Vagina (tissue), 2 donors: ENCODE measurements at regions not wholly inside any gene's neighbourhood (a gene's known extent, or its start where the extent isn't known, plus 50 kb on each side); places are given as distances from the start of the nearest gene placed in this dataset.
"Not testable (repeated sequence)": the region's sequence is repeated elsewhere in the genome, so short reads cannot be mapped to it uniquely, and the experiment has no call there.

Experiments used
- DNase-seq, 2 donors: peaks; one replicate each; pipeline ENCODE4 v3.0.0-alpha.2; 2017; ENCODE audit errors: extremely low spot score in 2 of 2
- H3K27ac ChIP-seq: fragments of 200-600 bp; sonication (generic); one replicate; pipeline ENCODE4 v1.5.1; 2019
- H3K27me3 ChIP-seq: fragments of 200-600 bp; sonication (generic); one replicate; pipeline ENCODE4 v1.5.1; 2019
- H3K36me3 ChIP-seq, 2 donors: fragments of 200-600 bp; sonication (generic); one replicate each; pipeline ENCODE4 v1.5.1; 2017 to 2019
- H3K4me1 ChIP-seq: fragments of 200-600 bp; sonication (generic); one replicate; pipeline ENCODE4 v1.5.1; 2019
- H3K4me3 ChIP-seq, 2 donors: fragments of 200-600 bp; sonication (generic); 1 replicate in 1 of 2; 2 replicates in 1 of 2; pipeline ENCODE4 v1.5.1; 2016 to 2019
- H3K9me3 ChIP-seq: fragments of 200-600 bp; sonication (generic); one replicate; pipeline ENCODE4 v1.5.1; 2019
- intact Hi-C: fragments of 100-400 bp; cut with DNase I; formaldehyde crosslinking; loops from one replicate; pipeline ENCODE4 v1.15.1; 2023

- DNase-seq, intact Hi-C loops, H3K27ac ChIP-seq, H3K4me3 ChIP-seq, H3K4me1 ChIP-seq, H3K36me3 ChIP-seq, H3K9me3 ChIP-seq, H3K27me3 ChIP-seq: not testable (repeated sequence)
These were observed 197.6 kb upstream of the PRKX start for GRCh38 chrX:3911012-3911411.

- H3K27ac ChIP-seq, intact Hi-C loops, H3K27me3 ChIP-seq, DNase-seq, H3K36me3 ChIP-seq, H3K9me3 ChIP-seq, H3K4me3 ChIP-seq, H3K4me1 ChIP-seq: not testable (repeated sequence)
These were observed 197.2 kb upstream of the PRKX start for GRCh38 chrX:3910611-3911010.

- H3K36me3 ChIP-seq, H3K9me3 ChIP-seq, H3K4me3 ChIP-seq, DNase-seq, H3K27me3 ChIP-seq, H3K27ac ChIP-seq, intact Hi-C loops, H3K4me1 ChIP-seq: not testable (repeated sequence)
These were observed 192.2 kb upstream of the PRKX start for GRCh38 chrX:3905522-3906258.

GRCh38 chrX:3902222-3902621 lies 188.8 kb upstream of the PRKX start:
- H3K27me3 ChIP-seq, H3K36me3 ChIP-seq, H3K9me3 ChIP-seq, intact Hi-C loops, H3K4me3 ChIP-seq, H3K27ac ChIP-seq, H3K4me1 ChIP-seq, DNase-seq: not testable (repeated sequence)

- H3K27me3 ChIP-seq, H3K4me3 ChIP-seq, DNase-seq, H3K4me1 ChIP-seq, H3K27ac ChIP-seq, intact Hi-C loops, H3K36me3 ChIP-seq, H3K9me3 ChIP-seq: not testable (repeated sequence)
These were observed 183.3 kb upstream of the PRKX start for GRCh38 chrX:3896755-3897154.

GRCh38 chrX:3882553-3882920 lies 169.1 kb upstream of the PRKX start:
- H3K9me3 ChIP-seq, intact Hi-C loops, H3K36me3 ChIP-seq, H3K4me1 ChIP-seq, H3K4me3 ChIP-seq, DNase-seq, H3K27me3 ChIP-seq, H3K27ac ChIP-seq: not testable (repeated sequence)

- H3K36me3 ChIP-seq, H3K27ac ChIP-seq, intact Hi-C loops, H3K27me3 ChIP-seq, H3K4me1 ChIP-seq, DNase-seq, H3K9me3 ChIP-seq, H3K4me3 ChIP-seq: not testable (repeated sequence)
These were observed 168.6 kb upstream of the PRKX start for GRCh38 chrX:3881898-3882552.

- DNase-seq, H3K27ac ChIP-seq, H3K27me3 ChIP-seq, H3K4me1 ChIP-seq, H3K9me3 ChIP-seq, H3K36me3 ChIP-seq, intact Hi-C loops, H3K4me3 ChIP-seq: not testable (repeated sequence)
These were observed 167.9 kb upstream of the PRKX start for GRCh38 chrX:3881255-3881895.

GRCh38 chrX:3876393-3876792 lies 162.9 kb upstream of the PRKX start:
- H3K27ac ChIP-seq, H3K9me3 ChIP-seq, H3K27me3 ChIP-seq, H3K4me1 ChIP-seq, H3K4me3 ChIP-seq, H3K36me3 ChIP-seq, DNase-seq, intact Hi-C loops: not testable (repeated sequence)

- H3K4me3 ChIP-seq, DNase-seq, H3K9me3 ChIP-seq, intact Hi-C loops, H3K4me1 ChIP-seq, H3K27ac ChIP-seq, H3K36me3 ChIP-seq, H3K27me3 ChIP-seq: not testable (repeated sequence)
These were observed 162.2 kb upstream of the PRKX start for GRCh38 chrX:3875638-3876037.

- H3K27me3 ChIP-seq, H3K9me3 ChIP-seq, H3K4me1 ChIP-seq, DNase-seq, H3K36me3 ChIP-seq, H3K27ac ChIP-seq, H3K4me3 ChIP-seq, intact Hi-C loops: not testable (repeated sequence)
These were observed 158.9 kb upstream of the PRKX start for GRCh38 chrX:3872226-3872879.

GRCh38 chrX:3867067-3867831 lies 153.8 kb upstream of the PRKX start:
- H3K9me3 ChIP-seq, H3K27ac ChIP-seq, H3K4me3 ChIP-seq, H3K27me3 ChIP-seq, intact Hi-C loops, DNase-seq, H3K4me1 ChIP-seq, H3K36me3 ChIP-seq: not testable (repeated sequence)

- H3K36me3 ChIP-seq, H3K4me1 ChIP-seq, intact Hi-C loops, H3K27me3 ChIP-seq, DNase-seq, H3K27ac ChIP-seq, H3K4me3 ChIP-seq, H3K9me3 ChIP-seq: not testable (repeated sequence)
These were observed 144.9 kb upstream of the PRKX start for GRCh38 chrX:3858332-3858731.
